HL-60/S4 (cell line): ENCODE measurements at regions not wholly inside any gene's neighbourhood (a gene's known extent, or its start where the extent isn't known, plus 50 kb on each side); places are given as distances from the start of the nearest gene placed in this dataset.

Experiments used
- in situ Hi-C: fragments of 300-500 bp; cut with MboI; formaldehyde crosslinking; loops from 2 replicates; pipeline ENCODE4 v1.14.3; 2022; ENCODE audit warnings: low sequenced_read_pairs

DNA sequence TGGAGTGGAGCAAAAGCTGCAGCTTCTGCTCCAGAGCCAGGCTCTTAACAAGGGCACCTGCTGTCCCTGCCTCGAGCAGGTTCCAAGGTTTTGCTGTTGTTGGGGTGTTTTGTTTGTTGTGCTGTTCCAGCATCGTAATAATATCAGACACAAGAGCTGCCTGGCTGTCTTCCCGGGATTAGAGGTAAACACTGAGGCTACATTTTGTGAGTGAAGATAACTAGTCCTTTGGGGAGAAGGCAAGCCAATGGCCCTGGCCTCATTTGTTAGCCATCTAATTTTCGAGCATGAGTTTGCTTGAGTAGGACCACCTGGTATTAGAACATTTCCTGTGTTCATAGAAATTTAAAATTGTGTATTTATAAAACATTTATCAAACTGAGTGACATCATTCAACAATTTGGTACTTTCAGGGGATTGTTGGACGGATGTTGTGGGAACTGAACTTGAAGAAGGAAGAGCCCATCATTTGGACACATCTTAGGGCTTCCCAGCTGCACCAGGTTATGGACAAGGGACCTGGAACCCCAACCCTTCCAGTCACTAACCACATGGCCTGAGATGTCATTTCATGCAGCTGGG is 555.0 kb downstream of the TNS3 start:
- in situ Hi-C loops: no loop called here

DNA sequence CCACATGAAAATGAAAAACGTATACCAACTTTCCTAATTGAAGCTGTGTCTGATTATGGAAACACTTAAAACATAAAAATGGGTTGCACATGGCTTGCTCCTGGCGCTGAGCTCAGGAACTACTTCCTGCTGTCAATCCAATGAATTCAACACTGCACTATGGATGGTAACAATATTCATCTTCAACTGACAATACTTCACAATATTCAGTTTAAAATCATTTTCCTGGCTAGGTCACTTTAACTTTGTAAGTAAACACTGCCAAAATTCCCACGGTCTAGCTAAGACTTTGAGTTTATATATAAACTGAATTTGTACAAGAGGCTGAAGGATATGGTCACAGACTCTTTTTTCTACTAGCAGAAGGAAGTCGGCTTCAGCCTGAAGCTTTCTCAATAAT is 556.9 kb downstream of the TNS3 start:
- in situ Hi-C loops: no loop called here

DNA sequence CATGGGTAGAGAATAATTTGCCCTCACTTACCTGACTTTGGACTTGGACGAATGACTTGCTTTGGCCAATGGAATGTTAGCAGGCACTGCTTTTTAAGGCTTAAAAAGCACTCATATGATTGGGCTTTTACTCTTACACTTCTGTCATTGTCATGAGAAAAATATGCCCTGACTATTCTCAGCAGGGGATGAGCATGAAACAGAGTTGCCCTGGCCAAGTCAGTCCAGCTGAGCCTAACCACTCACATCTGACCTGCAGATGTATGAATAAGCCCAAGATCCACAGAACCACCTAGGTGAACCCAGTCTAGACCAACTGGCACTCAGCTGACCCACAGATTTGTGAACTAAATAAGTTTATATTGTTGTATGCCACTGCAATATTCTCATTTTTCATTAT is 573.5 kb downstream of the TNS3 start:
- in situ Hi-C loops: no loop called here

DNA sequence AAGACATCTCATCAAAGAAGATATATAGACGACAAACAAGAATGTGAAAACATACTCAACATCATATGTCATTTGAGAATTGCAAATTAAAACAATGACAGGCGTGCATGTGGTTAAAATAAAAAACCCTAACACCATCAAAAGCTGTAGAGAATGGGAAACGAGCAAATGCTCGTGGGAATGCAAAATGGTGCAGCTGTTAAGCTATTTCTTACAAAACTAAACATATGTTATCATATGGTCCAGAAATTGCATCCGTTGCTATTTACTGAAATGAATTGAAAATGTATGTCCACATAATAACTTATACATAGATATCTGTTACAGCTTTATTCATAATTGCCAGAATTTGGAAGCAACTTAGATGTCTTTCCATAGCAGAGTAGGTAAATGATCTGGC is 574.4 kb downstream of the TNS3 start:
- in situ Hi-C loops: no loop called here

DNA sequence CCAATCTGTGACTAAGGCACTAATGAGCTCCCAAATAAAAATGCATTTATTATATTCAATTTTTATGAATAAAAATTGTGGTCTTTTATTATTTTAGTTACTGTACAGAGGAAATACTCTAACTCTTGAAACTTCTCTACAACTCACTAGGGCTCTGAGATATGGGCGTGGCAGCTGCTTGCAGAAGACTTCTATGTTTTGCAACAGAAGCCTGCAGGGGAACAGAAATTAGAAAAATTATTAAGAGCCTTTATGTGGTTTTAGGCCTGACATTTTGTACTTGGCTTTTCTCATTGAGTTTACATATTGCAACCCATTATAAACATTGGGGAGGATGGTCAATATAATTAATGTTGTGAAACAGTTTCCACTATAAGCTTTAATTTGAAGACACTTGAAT is 581.4 kb downstream of the TNS3 start:
- in situ Hi-C loops: no loop called here

DNA sequence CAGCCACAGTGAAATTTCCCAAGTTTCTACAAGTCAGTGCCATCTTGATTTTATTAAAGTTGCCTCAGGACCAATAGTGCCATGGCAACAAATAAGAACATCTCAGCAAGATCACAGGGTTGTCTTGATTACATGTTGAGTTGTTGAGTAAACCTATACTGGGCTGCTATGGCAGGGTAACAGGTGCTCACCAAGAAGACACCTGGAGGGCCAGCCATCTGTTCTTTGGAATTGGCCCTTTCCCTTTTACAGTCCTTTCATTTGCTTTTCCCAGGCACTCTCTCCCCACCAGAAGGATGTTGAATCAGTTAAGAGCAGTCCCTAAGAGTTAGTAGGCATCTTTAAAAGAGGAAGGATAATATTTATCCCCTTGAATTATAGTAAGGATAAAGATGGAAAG is 582.0 kb downstream of the TNS3 start:
- in situ Hi-C loops: no loop called here

DNA sequence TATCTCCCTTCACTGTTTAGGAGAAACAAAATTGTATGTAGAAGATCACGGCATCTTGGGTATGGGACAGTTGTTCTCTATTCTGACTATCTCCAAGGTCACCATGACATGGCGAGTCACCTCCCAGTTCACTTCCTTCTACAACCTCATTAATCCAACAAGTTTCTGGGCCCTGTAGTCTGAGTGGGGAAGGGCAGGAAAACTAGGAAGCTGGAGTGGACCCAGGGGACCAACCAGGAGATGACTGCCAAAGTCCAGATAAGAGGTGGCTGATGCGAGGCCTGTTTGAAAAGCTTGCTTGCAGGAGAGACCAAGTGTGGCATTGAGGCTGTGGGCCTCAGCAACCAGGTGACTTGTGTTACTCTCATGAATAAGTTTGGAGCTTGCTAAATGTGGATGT is 584.9 kb downstream of the TNS3 start:
- in situ Hi-C loops: no loop called here

DNA sequence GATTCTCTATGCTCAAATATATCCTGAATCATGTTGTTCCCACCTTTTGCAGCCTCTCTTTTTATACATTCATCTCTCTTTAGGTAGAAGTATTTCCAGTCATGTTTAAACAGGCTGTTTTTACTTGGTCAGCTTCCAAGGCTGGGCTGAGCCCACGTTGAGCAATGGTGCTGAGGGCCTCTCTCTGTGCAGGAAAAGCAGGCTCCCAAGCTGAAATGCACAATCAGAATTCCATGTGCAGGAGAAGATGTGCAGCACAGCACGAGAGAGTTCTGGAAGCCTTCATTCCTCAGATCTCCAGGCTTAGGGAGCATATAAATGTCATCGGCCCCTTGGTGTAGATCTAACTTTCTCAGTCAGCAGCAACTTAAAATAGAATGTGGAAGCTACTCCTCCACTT is 588.5 kb downstream of the TNS3 start:
- in situ Hi-C loops: no loop called here

DNA sequence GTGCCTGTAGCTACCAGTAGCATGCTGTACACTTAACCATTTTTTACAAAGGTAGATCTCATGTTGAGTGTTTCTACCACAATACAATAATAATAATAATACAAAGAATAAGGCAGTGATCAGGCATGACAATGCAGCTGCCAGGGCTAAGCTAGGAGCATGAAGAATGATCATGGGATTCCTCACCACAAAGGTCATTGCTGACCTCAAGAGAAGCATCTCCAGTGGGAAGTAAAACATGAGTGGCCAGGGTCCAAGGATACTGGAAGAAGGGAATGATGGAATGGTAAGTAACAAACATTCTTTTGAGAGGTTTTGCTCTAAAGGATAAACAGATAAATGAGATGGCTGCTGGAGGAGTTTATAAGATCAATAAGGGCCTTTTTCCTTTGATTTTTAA is 591.1 kb downstream of the TNS3 start:
- in situ Hi-C loops: no loop called here

DNA sequence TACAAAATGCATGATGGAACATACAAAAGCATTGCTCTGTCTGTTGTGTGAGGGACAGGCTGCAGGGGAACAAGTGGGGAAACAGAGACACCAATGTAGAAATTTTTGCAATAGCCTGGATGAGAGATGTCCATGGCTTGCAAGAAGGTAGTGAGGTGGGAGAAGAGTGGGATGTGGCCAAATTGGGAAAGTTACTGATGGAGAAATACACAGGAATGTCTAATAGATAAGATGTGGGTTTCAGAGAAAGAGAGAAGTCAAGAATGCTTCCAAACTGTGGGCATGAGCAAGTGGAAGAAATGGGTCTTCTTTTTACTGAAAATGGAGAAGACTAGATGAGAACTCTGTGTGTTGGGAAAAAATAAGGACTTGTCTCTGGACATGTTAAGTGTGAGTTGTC is 592.7 kb downstream of the TNS3 start:
- in situ Hi-C loops: no loop called here

DNA sequence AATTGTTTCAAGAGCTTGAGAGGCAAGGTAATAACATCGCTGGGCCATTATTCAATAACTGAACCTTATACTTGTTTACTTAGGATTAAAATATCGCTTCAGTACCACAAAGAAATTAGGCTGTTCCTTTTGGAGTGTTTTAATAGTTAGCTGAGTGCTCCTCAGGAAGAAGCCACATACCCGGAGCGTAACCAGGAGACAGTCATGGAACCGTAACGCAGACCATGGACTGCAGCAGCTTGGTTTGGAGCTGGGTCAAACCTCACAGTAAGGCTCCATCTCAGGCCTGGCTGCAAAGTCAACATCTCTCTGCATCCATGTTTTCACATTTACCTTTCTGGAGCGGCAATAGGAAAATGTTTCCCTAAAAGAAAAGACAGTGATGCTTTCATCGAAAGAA is 599.0 kb downstream of the TNS3 start:
- in situ Hi-C loops: no loop called here

DNA sequence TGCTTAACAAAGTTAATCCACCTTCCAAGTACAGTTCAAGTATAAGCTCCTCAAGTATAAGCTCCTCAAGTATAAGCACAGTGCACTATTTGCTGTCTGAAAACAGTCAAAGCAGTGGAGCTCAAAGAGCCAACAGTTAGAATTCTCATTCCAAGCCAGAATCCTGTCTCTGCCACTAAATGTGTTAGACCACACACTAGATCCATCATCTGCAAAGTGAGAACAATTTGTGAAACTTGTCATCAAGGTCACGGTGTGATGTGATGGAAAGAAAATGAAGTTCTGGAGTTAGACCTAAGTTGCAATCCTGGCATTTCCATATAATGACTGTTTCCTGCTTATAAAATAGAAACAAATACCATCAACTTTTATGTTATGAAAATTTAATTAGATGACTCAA is 602.5 kb downstream of the TNS3 start:
- in situ Hi-C loops: no loop called here

DNA sequence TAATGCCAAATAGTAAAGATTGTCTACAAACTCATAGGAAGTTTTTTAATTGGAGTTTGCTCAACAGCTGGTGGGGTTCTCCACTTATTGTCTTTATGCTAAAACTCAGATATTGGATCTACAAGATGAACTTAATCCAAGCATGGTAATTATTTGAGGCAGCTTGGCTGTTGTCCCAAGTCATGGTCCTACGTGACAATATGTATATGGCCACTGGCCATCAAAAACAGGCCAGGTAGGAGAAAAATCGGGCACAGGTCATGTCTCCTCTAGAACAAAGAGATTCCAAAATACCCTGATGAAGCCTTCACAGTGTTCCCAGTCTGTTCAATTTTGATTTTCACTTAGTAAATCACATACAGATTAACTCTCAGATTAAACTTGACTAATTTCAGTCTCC is 606.4 kb downstream of the TNS3 start:
- in situ Hi-C loops: no loop called here

DNA sequence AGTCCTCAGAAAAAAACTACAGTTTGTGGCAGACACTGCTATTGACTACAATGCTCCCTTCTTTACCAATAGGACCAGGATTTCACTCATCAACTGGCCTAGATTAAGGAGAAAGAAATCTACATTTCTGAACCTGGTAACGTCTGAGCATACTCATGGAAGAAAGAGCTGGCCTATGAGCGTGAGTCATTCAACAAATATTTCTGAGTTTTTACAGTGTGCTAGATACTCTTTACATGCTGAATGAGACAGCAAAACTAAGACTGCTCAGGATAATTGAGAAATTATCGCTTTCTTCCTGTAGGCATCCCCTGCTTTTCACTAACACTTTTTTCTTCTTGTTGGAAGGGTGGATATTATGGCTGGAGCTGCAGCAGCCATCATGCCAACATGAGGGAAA is 609.7 kb downstream of the TNS3 start:
- in situ Hi-C loops: no loop called here

DNA sequence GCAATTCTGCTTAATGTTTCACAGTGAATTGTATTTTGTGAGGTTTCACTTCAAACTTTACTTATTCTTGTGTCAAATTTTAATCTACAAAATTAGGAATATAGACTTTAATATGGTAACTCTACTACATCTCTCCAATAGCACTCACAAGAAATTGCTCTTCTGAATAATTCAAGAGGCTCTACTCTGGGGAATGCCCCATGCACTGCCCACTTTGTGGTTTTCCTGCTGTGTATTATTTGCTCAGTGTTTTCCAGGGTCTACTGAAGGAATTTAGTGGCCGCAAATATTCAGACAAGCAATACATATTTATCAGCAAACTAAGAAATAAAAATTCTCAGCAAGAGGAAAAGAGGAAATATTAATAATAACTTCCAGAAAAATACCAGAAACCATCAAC is 611.4 kb downstream of the TNS3 start:
- in situ Hi-C loops: no loop called here

DNA sequence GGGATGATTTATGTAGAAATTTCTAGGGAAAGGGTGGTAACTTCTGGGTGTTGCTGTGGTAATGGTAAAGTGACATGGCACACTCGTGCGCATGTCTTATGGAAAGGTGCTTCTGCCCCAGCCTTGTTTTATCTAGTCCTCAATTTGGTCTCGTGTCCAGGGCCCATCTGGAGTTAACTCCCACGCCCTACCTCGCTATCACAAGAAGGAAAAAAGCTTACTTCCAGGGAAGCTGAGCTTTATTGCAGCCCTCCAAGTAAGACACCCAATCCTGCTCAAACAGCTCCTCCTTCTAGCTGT is 611.8 kb downstream of the TNS3 start:
- in situ Hi-C loops: no loop called here

DNA sequence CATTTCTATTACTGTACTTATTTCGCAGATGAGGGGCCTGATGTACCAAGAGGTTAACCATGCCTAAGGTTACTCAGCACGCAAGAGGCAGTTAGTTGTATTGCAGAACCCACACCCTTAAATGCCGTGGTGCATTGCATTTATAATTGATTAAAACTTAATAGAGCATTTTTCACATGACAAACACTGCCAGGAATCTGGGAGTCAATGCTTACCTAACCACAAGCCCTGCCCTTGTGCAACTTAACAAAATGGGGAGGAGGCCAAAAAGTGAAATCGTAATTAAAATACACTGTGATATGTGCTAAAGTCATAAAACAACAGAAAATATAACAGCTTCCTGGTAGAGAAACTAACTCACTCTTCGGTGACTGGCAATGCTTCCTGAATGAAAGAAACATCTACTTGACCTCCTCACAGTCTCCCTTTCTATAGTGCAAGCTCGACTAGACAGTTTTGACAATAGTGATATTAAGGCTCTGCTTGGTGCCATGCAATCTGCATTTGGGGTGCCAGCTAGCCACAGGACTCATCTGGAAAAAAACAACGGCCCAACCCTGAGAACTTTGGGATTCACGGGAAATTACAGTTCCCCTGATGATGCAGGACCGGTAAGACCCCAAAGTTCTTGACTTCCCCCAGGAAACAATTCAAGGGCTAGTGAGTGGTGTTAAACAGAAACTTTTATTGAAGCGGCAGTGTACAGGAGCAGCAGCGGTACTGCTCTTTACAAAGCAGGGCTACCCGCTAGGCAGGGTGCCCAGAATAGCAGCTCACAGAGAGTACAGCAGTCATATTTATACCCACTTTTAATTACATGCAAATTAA is 612.4 kb downstream of the TNS3 start:
- in situ Hi-C loops: no loop called here

DNA sequence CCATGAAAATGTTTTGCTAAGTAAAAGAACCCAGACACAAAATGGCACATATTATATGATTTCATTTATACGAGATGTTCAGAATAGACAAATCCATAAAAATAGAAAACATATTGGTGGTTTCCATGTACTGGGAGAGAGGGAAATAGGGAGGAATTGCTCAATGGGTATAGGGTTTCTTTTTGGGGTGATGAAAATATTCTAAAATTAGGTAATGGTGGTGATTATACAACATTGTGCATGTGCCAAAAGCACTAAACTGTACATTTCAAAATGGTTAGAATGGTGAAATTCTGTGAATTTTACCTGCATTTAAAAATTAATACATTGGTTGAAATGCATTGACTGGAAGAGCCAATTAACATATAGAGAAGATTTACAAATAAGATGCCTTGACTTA is 613.9 kb downstream of the TNS3 start:
- in situ Hi-C loops: no loop called here

DNA sequence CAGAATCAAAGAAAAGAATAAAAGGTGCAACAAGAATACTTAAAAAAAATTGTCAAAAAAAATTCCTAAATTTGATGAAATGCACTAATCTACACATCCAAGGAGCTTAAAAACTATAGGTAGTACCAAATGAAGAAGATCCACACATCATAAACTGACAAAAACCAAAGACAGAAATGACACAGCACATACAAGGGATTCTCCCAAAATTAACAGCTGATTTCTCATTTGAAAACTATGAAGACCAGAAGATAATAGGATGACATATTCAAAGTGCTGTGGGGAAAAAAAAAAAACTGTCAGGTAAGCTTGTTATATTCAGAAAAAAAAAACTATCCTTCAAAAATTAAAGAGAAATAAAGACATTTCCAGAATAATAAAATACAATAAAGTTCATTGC is 618.2 kb downstream of the TNS3 start:
- in situ Hi-C loops: no loop called here

DNA sequence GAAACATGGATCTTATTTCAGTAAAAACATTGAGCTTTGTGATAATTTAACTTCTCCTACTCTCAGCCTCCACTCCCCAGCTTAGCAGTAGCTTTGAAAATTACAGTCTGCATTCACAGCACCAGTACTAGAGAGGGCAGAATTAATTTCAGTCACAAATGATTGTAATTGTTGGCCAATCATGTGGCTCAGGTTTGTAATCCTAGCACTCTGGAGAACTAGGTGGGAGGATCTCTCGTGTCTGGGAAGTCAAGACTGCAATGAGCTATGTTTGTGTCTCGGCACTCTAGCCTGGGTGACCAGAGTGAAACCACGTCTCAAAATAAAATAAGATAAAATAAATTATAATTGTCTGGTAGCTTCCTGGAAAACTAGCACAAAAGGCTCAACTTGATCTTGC is 620.9 kb downstream of the TNS3 start:
- in situ Hi-C loops: no loop called here

DNA sequence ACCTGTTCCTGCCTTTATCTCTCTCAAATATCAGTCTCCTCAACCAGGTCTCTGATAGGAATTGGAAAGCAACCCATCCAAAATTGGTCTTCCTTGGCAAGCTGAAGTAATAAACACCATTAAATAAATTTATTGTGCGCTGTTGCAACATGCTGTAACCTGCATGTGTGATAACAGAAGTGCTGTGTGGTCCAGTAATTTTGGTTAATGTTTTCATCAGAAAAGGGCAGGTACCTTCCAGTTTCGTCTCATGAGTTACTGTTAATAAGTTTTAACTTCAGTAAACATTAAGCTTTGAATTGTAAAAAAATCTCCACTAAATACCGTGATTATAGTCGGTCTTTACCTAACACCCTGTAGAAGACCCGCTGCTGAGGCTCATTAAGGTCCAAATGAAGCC is 624.7 kb downstream of the TNS3 start:
- in situ Hi-C loops: no loop called here

DNA sequence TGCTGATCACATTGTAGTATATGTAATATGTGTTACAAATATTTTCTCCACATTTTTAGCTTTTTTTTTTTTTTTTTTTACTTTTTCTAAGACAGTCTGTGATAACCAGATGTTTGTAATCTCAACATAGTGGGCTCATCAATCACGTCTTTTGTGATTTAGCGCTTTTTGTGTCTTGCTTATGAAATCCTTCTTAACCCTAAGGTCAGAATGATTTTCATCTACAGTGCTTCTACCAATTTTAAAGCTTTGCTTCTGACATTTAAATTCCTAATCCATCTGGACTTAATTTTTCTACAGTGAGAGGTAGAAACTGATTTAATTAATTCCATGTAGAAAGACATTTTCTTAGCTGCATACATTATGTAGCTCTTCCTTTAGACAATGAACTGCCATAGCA is 626.4 kb downstream of the TNS3 start:
- in situ Hi-C loops: no loop called here

DNA sequence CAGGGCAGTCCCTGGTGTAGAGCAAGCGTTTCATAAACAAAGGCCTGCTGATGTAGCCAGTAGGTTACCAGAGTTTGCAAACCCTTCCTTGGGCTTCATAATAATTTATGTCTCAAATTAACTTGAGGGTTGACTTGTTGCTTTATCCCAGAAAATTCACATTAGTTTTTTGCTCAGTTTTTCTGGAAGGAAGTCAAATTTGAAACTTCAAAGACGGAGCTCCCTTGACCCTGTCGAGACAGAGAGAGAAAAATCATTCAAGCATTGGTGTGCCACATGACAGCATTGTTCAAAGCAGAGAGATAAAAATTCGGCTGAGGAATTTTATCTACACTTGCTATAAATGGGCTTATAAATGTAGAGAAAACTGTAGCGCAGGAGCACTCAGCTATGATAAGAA is 627.7 kb downstream of the TNS3 start:
- in situ Hi-C loops: no loop called here
